Chondrocyte (in vitro differentiated cells): ENCODE measurements at regions not wholly inside any gene's neighbourhood (a gene's known extent, or its start where the extent isn't known, plus 50 kb on each side); places are given as distances from the start of the nearest gene placed in this dataset.

Experiments used
- DNase-seq: peaks from one replicate; pipeline ENCODE4 v3.0.0; 2021; ENCODE audit warnings: mixed read lengths, low spot score
- H3K27ac Mint-ChIP-seq: one replicate; pipeline ENCODE4 v1.8.0; 2021; ENCODE audit warnings: mild to moderate bottlenecking, moderate library complexity, mixed read lengths; ENCODE audit not compliant: unreplicated experiment
- H3K27me3 Mint-ChIP-seq: 2 replicates; pipeline ENCODE4 v1.8.0; 2021; ENCODE audit warnings: low read depth, mixed read lengths
- H3K36me3 Mint-ChIP-seq: 2 replicates; pipeline ENCODE4 v1.8.0; 2021; ENCODE audit warnings: low read depth, mixed read lengths
- H3K4me1 Mint-ChIP-seq: 2 replicates; pipeline ENCODE4 v1.8.0; 2021; ENCODE audit warnings: low read depth, mild to moderate bottlenecking, mixed read lengths
- H3K4me3 Mint-ChIP-seq: one replicate; pipeline ENCODE4 v1.8.0; 2021; ENCODE audit warnings: mild to moderate bottlenecking, moderate library complexity, mixed read lengths; ENCODE audit not compliant: unreplicated experiment
- H3K9me3 Mint-ChIP-seq: 2 replicates; pipeline ENCODE4 v1.8.0; 2021; ENCODE audit warnings: low read depth, mixed read lengths
- TF ChIP-seq, protein P1 (sequence below): fragments of 200-600 bp; sonication (generic); IDR thresholded peaks from 2 replicates; pipeline ENCODE4 v1.5.0; 2021; ENCODE audit warnings: antibody characterized with exemption, mild to moderate bottlenecking, moderate library complexity

DNA sequence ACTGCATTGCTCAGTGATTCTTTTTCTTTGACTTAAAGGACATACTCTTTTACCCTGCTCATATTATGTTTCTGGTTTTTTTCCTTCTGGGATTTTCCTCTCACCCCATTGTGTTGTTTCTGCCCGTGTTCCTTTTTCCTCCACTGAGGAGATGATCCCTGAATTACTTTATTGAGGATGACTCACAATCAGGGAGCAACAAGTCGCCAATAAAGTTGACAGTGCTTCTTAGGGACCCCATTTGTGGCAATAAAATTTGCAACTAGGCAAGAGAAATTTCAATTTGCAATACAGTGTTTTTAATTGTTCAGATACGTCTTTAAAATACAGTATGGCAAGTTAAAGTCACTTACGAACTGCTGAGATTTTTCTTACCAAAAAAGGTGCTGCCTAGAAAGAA, 217.9 kb downstream of the SOX4 start:
- H3K4me3 Mint-ChIP-seq = no peak overlapping the region
- H3K27ac Mint-ChIP-seq = no peak overlapping the region
- no peaks in the 10 kb centered on the region for H3K36me3 Mint-ChIP-seq
- no peak for DNase-seq
- H3K9me3 Mint-ChIP-seq = no peaks in the 10 kb centered on the region
- peaks cover 18% of the 10 kb centered on the region for H3K4me1 Mint-ChIP-seq
- TF ChIP-seq, protein P1, sequence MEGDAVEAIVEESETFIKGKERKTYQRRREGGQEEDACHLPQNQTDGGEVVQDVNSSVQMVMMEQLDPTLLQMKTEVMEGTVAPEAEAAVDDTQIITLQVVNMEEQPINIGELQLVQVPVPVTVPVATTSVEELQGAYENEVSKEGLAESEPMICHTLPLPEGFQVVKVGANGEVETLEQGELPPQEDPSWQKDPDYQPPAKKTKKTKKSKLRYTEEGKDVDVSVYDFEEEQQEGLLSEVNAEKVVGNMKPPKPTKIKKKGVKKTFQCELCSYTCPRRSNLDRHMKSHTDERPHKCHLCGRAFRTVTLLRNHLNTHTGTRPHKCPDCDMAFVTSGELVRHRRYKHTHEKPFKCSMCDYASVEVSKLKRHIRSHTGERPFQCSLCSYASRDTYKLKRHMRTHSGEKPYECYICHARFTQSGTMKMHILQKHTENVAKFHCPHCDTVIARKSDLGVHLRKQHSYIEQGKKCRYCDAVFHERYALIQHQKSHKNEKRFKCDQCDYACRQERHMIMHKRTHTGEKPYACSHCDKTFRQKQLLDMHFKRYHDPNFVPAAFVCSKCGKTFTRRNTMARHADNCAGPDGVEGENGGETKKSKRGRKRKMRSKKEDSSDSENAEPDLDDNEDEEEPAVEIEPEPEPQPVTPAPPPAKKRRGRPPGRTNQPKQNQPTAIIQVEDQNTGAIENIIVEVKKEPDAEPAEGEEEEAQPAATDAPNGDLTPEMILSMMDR = no peak
- H3K27me3 Mint-ChIP-seq = no peaks in the 10 kb centered on the region

DNA sequence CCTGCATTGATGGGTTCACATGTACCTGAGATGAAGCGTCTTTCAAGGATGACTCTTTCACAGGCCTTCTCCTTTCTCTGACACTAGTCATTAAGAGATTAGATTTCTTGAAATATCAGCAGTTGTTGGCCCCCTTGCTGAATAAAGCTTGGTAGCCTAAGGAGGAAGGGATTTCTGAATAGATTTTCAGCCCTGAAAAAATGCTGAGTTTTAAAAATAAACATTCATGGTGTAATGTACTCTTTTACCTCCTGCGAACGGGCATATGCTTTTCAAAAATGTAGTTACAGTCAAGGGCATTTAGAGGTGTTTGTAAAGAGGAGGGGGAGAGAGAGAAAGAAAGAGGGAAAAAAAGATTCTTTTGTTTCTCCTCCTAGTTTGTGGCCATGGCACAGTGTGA, 222.7 kb downstream of the SOX4 start:
- H3K36me3 Mint-ChIP-seq = no peaks in the 10 kb centered on the region
- no peaks in the 10 kb centered on the region for H3K4me1 Mint-ChIP-seq
- TF ChIP-seq, protein P1 = no peak
- H3K9me3 Mint-ChIP-seq = no peaks in the 10 kb centered on the region
- DNase-seq = no peak
- H3K4me3 Mint-ChIP-seq = no peak overlapping the region
- no peaks in the 10 kb centered on the region for H3K27me3 Mint-ChIP-seq
- H3K27ac Mint-ChIP-seq = no peak overlapping the region

DNA sequence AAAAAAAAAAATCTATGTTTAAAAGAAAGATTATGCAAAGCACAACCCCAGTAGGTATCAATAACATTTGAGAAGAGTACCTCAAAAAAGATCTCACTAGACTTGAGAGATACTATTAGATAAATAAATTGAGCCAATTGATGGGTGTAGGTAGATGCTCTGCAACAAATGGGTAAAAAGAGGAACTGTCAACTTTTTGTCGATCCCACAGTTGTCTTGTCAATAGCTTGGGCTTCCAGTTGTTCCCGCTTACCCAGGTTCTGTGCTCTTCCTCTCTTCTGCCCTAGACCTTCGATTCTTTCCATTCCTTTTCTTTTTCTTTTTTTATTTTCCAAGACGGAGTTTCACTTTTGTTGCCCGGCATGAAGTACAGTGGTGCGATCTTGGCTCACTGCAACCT, 226.9 kb downstream of the SOX4 start:
- H3K27me3 Mint-ChIP-seq = no peaks in the 10 kb centered on the region

DNA sequence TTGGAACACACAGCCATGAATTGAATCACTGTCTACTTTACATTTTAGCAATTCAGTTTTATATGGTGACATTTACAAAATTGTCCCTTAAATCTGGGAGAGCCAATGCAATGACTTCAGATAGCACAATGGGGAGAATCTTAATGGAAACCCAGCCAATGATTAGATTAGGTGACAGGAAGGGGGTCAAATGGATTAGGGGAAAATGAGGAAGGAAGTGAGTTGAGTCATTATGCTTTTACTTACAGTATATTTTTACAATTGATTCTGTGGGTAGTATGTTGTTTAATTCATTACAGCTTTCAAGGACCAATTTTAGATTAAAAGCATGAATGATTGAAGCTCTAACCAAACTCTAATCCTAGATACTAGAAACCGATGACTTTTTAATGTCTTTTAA, 229.8 kb downstream of the SOX4 start:
- Mint-ChIP-seq H3K27ac (no peak overlapping the region), H3K36me3 (no peaks in the 10 kb centered on the region), H3K4me3 (no peak overlapping the region), H3K27me3 (no peaks in the 10 kb centered on the region), H3K4me1 (peaks cover 13% of the 10 kb centered on the region), H3K9me3 (no peaks in the 10 kb centered on the region)
- TF ChIP-seq, protein P1 = no peak
- no peak for DNase-seq

More for the DNA sequence above, 226.9 kb downstream of the SOX4 start:
- H3K9me3 Mint-ChIP-seq = no peaks in the 10 kb centered on the region
- DNase-seq = no peak
- no peak overlapping the region for H3K27ac Mint-ChIP-seq
- no peaks in the 10 kb centered on the region for H3K4me1 Mint-ChIP-seq
- TF ChIP-seq, protein P1 = no peak
- H3K36me3 Mint-ChIP-seq = no peaks in the 10 kb centered on the region
- no peak overlapping the region for H3K4me3 Mint-ChIP-seq

DNA sequence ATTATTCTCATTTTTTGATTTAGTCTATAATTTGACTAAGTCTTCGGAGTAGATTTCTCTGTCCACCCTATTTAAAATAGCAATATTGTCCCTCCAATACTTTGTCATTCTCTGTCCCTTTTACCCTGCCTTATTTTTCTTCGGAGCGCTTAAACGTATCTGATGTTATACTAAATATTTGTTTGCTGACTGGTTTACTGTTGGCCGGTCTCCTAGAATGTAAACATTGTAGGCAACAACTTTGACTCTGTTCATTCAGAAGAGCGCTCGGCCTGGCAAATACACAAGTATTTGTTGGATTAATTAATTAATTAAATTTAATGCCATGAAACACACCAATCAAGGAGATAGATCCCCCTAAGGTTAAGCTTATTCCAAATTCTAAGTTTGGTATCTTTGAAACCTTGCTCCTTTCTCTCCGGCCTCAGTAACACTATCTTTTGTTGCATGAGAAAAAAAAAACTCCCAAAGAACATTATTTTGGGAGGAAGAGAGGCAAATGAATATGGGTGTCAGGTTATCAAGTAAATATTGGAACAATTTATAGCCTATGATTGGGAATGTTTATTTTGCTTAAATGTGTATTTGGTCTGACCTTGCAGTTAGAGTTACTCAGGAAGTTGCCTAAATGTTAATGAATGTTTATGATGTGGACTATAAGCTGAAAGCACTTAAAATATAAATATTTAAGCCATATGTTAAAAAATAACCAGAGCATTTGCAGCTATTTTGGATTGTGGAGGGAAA, 231.1 kb downstream of the SOX4 start:
- Mint-ChIP-seq H3K9me3 (no peaks in the 10 kb centered on the region), H3K27me3 (no peaks in the 10 kb centered on the region), H3K4me1 (peaks cover 13% of the 10 kb centered on the region), H3K27ac (no peak overlapping the region), H3K36me3 (no peaks in the 10 kb centered on the region), H3K4me3 (no peak overlapping the region)
- TF ChIP-seq, protein P1 = no peak
- no peak for DNase-seq
